GM12872 (cell line): ENCODE measurements at regions not wholly inside any gene's neighbourhood (a gene's known extent, or its start where the extent isn't known, plus 50 kb on each side); places are given as distances from the start of the nearest gene placed in this dataset.

Source experiments
- TF ChIP-seq, protein P1 (sequence below): IDR thresholded peaks from 3 replicates; pipeline ENCODE4 v1.5.1; 2011; ENCODE audit warnings: low read depth, mild to moderate bottlenecking, low read length, moderate library complexity; ENCODE audit not compliant: insufficient read depth

DNA sequence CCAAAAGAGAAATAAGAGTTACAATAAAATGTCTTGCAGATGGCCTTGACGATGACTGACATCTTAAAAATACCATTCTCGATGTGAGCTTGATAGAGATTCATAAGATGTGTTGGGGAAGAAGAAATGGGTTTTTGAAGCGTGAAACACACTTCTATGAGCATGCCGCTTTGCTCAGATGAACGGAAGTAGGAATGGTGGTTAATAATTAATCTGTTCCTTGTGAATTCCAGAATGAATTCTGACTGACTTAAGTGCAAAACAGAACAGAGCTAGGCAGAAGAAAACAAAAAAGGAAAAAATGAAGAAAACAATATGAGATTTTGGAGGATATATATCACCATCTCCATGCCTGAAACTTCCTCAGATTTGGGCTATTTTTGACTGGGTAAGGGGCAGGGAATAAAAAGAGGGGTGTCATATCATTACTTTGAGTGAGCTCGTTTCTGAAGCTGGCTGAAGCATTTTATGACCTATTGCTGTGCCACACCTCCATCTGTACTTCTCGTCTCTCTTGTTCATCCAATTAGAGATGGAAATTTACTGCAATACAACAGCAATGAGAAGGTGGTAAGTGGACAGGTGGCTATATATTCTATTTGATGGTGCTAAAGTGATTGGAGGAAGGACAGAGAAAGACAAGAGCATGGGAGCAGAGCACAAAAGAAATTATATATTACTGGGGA is 1152.0 kb upstream of the CDH8 start:
- TF ChIP-seq, protein P1, sequence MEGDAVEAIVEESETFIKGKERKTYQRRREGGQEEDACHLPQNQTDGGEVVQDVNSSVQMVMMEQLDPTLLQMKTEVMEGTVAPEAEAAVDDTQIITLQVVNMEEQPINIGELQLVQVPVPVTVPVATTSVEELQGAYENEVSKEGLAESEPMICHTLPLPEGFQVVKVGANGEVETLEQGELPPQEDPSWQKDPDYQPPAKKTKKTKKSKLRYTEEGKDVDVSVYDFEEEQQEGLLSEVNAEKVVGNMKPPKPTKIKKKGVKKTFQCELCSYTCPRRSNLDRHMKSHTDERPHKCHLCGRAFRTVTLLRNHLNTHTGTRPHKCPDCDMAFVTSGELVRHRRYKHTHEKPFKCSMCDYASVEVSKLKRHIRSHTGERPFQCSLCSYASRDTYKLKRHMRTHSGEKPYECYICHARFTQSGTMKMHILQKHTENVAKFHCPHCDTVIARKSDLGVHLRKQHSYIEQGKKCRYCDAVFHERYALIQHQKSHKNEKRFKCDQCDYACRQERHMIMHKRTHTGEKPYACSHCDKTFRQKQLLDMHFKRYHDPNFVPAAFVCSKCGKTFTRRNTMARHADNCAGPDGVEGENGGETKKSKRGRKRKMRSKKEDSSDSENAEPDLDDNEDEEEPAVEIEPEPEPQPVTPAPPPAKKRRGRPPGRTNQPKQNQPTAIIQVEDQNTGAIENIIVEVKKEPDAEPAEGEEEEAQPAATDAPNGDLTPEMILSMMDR, result no peak

DNA sequence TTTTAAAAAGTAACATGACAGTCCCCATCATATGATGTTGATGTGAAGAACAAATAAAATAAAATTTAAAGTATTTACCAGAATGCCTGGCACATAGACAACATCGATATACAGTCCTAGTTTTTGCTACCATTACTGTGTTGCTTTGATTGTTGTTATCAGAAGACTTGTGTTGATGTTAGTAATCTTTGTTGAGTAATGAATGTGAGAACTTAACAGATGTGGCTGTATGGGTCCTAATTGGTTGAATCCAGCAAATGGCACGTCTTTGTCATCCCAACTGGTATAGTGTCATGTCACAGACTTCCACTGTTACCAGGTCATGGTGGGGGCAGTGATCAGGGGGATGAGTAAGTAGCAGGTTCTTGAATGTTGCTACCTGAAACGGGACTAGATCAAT is 1151.4 kb upstream of the CDH8 start:
- TF ChIP-seq, protein P1, result no peak

DNA sequence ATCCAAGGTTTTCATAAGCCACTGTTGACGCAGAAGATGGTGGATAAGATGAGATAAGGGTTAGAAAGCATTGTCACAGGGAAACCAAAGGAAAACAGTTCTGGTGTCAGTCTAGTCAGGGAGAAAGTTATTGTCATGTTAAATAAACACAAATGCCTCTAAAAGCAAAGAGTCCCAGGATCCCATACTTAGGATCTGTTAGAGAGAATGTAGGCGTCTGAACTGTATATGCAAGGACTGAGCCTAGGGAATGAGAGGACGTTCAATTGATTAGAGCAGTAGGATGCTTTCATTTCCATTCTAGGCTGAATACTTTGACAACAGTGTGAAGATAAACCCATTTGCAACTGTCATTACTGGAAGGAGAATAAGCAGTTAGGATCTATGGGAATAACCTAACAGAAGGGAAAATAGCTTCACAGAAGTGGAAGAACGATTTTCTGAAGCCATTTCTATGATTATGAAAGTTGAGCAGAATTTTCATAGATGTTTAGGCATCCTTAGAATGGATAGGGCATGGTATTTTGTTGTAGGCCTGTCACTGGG is 1149.1 kb upstream of the CDH8 start:
- TF ChIP-seq, protein P1, result no peak

DNA sequence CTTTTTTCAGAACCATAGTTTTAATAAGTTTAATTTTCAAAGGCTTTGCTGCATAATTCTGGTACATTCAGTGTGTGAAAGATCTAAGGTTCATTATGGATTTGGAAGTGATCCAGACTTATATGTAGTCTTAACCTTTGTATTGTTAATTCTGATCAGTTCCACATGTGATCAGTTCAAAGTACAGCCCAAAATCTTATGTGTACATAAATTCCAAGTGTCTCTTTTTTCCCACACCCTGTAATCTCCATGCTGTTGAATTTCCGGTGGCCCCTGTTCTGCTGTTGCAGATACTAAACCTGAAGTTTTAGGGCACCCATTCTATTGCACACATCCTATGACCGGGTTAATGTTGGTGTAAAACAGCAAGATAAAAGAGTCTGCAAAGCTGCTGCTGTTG is 1147.5 kb upstream of the CDH8 start:
- TF ChIP-seq, protein P1, result no peak

DNA sequence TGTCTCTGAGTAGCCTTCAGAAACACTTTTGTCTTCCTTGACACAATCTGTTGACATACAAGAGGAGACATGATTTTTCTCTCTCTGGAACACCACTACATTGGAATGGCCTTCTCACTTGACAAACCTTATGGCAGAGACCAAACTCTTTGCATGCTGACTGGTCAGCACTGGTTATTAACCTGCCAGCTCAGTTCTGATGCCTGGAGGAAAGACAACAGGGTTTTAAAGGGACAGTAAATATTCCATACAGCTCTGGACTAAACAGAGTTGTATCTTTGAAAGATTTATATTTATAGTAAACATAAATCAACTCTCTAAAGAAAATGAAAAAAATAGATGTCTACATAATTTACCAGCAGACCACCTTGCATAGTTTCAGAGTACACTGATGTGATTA is 1139.1 kb upstream of the CDH8 start:
- TF ChIP-seq, protein P1, result no peak

DNA sequence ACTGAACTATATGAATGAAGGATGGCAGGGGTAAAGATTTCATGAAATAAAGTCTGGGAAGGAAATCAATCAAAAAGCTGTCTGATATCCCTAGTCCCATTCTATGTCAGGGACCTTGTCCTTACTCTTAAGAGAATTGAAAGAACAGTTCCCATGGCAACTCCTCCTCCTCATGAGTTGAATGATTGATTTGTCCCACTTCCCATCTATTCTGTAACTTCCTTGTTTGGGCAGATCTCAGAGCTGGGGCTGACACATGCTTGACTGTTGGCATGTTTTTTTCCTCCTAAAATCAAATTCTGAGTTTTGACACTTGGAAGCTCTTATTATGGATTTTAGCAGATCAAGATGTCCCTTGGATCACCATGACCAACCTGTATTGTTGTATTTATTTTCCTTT is 1138.6 kb upstream of the CDH8 start:
- TF ChIP-seq, protein P1, result no peak

DNA sequence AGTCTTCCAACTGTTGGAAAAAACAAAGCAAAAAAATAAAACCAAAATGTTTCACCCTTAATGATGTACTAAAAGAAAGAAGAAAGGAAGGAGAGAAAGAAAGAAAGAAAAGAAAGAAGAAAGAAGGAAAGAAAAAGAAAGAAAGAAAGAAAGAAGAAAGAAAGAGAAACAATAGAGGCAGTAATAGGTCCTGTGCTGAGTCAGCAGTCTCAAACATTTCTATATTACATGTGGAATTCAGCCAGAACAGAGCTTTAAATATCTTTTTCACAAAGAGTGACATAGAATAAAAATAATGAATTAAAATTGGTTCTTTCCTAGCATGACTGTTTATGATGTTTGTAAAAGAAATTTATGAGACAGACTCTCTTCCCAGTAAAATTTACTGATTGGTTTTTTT is 1135.3 kb upstream of the CDH8 start:
- TF ChIP-seq, protein P1, result no peak
